OCI-M2 (cell line): ENCODE measurements at regions not wholly inside any gene's neighbourhood (a gene's known extent, or its start where the extent isn't known, plus 50 kb on each side); places are given as distances from the start of the nearest gene placed in this dataset.
"Not testable (repeated sequence)": the region's sequence is repeated elsewhere in the genome, so short reads cannot be mapped to it uniquely, and the experiment has no call there.

Source experiments
- DNase-seq: peaks from one replicate; lab custom pipeline; 2025; ENCODE audit not compliant: unreplicated experiment; lab: John Stamatoyannopoulos, UW

GRCh38 chr18:29741461-29741860 is 1301.1 kb downstream of the DSC3 start:
- DNase-seq, result no peak

- DNase-seq, result no peak
Observed at GRCh38 chr18:29737620-29738019, 1304.9 kb downstream of the DSC3 start.

GRCh38 chr18:29737190-29737589 is 1305.4 kb downstream of the DSC3 start:
- no peak for DNase-seq

- no peak for DNase-seq
Observed at GRCh38 chr18:29730073-29730472, 1312.5 kb downstream of the DSC3 start.

GRCh38 chr18:29726646-29727045 is 1315.9 kb downstream of the DSC3 start:
- DNase-seq, result no peak

GRCh38 chr18:29723486-29723885 is 1319.1 kb downstream of the DSC3 start:
- DNase-seq, result not testable (repeated sequence)

- not testable (repeated sequence) for DNase-seq
Observed at GRCh38 chr18:29715960-29716359, 1326.6 kb downstream of the DSC3 start.

GRCh38 chr18:29712785-29713184 is 1329.8 kb downstream of the DSC3 start:
- DNase-seq, result no peak

GRCh38 chr18:29711932-29712331 is 1330.6 kb downstream of the DSC3 start:
- DNase-seq, result no peak

GRCh38 chr18:29693334-29693733 is 1349.2 kb downstream of the DSC3 start:
- no peak for DNase-seq

GRCh38 chr18:29681578-29681977 is 1361.0 kb downstream of the DSC3 start:
- no peak for DNase-seq

- no peak for DNase-seq
Observed at GRCh38 chr18:29664278-29665036, 1378.1 kb downstream of the DSC3 start.

- no peak for DNase-seq
Observed at GRCh38 chr18:29661924-29662323, 1380.6 kb downstream of the DSC3 start.

GRCh38 chr18:29660777-29661176 is 1381.8 kb downstream of the DSC3 start:
- DNase-seq, result no peak

- no peak for DNase-seq
Observed at GRCh38 chr18:29653671-29654215, 1388.8 kb downstream of the DSC3 start.

GRCh38 chr18:29652797-29653196 is 1389.7 kb downstream of the DSC3 start:
- no peak for DNase-seq

- DNase-seq, result no peak
Observed at GRCh38 chr18:29651122-29651680, 1391.3 kb downstream of the DSC3 start.

- no peak for DNase-seq
Observed at GRCh38 chr18:29648891-29649290, 1393.7 kb downstream of the DSC3 start.

GRCh38 chr18:29647700-29648099 is 1394.8 kb downstream of the DSC3 start:
- DNase-seq, result no peak

GRCh38 chr18:29644276-29644675 is 1398.3 kb downstream of the DSC3 start:
- DNase-seq, result no peak

GRCh38 chr18:29629493-29630036 is 1413.0 kb downstream of the DSC3 start:
- DNase-seq, result no peak

GRCh38 chr18:29626094-29626493 is 1416.4 kb downstream of the DSC3 start:
- DNase-seq, result no peak
